Mononuclear cell (primary cell): ENCODE measurements at regions not wholly inside any gene's neighbourhood (a gene's known extent, or its start where the extent isn't known, plus 50 kb on each side); places are given as distances from the start of the nearest gene placed in this dataset.
"Not testable (repeated sequence)": the region's sequence is repeated elsewhere in the genome, so short reads cannot be mapped to it uniquely, and the experiment has no call there.

Experiments
- H3K27me3 ChIP-seq: 2 replicates; pipeline ENCODE4 v1.6.0; 2011; ENCODE audit warnings: low read length, control low read depth; ENCODE audit not compliant: insufficient read depth
- H3K4me1 ChIP-seq: 2 replicates; pipeline ENCODE4 v1.5.1; 2011; ENCODE audit warnings: mild to moderate bottlenecking, low read length, control low read depth; ENCODE audit not compliant: insufficient read depth
- H3K4me3 ChIP-seq: 2 replicates; pipeline ENCODE4 v1.5.1; 2011; ENCODE audit warnings: mild to moderate bottlenecking, low read length, moderate library complexity
- H3K9me3 ChIP-seq: 2 replicates; pipeline ENCODE4 v1.5.1; 2011; ENCODE audit warnings: low read depth, mild to moderate bottlenecking, control low read depth, low read length

GRCh38 chr16:72590151-72590937 is 418.4 kb upstream of the PMFBP1 start:
- no peaks in the 10 kb centered on the region for H3K4me1 ChIP-seq
- no peaks in the 10 kb centered on the region for H3K27me3 ChIP-seq
- H3K9me3 ChIP-seq = no peaks in the 10 kb centered on the region
- no peak overlapping the region for H3K4me3 ChIP-seq

- Histone ChIP-seq H3K27me3 (no peaks in the 10 kb centered on the region), H3K4me3 (no peak overlapping the region), H3K9me3 (no peaks in the 10 kb centered on the region), H3K4me1 (no peaks in the 10 kb centered on the region)
Measured at GRCh38 chr16:72588551-72588950, 416.6 kb upstream of the PMFBP1 start.

- H3K27me3 ChIP-seq, H3K4me3 ChIP-seq: not testable (repeated sequence)
Measured at GRCh38 chr16:72578061-72578460, 406.1 kb upstream of the PMFBP1 start.

GRCh38 chr16:72576189-72576588 is 404.2 kb upstream of the PMFBP1 start:
- no peaks in the 10 kb centered on the region for H3K27me3 ChIP-seq
- no peak overlapping the region for H3K4me3 ChIP-seq

More at GRCh38 chr16:72578061-72578460, 406.1 kb upstream of the PMFBP1 start:
- H3K9me3 ChIP-seq, H3K4me1 ChIP-seq: not testable (repeated sequence)

GRCh38 chr16:72569677-72570076 is 397.7 kb upstream of the PMFBP1 start:
- Histone ChIP-seq H3K4me1 (no peaks in the 10 kb centered on the region), H3K9me3 (no peaks in the 10 kb centered on the region), H3K27me3 (no peaks in the 10 kb centered on the region), H3K4me3 (no peak overlapping the region)

More at GRCh38 chr16:72576189-72576588, 404.2 kb upstream of the PMFBP1 start:
- no peaks in the 10 kb centered on the region for H3K9me3 ChIP-seq
- H3K4me1 ChIP-seq = no peaks in the 10 kb centered on the region

- Histone ChIP-seq H3K27me3 (no peaks in the 10 kb centered on the region), H3K4me1 (no peaks in the 10 kb centered on the region), H3K9me3 (no peaks in the 10 kb centered on the region), H3K4me3 (no peak overlapping the region)
Measured at GRCh38 chr16:72568502-72568901, 396.5 kb upstream of the PMFBP1 start.

- Histone ChIP-seq H3K9me3 (no peaks in the 10 kb centered on the region), H3K27me3 (no peaks in the 10 kb centered on the region), H3K4me1 (no peaks in the 10 kb centered on the region), H3K4me3 (no peak overlapping the region)
Measured at GRCh38 chr16:72566174-72566573, 394.2 kb upstream of the PMFBP1 start.

GRCh38 chr16:72565106-72565505 is 393.2 kb upstream of the PMFBP1 start:
- no peaks in the 10 kb centered on the region for H3K4me1 ChIP-seq
- H3K4me3 ChIP-seq = no peak overlapping the region
- H3K9me3 ChIP-seq = no peaks in the 10 kb centered on the region
- no peaks in the 10 kb centered on the region for H3K27me3 ChIP-seq

- Histone ChIP-seq H3K4me3 (no peak overlapping the region), H3K27me3 (no peaks in the 10 kb centered on the region), H3K9me3 (no peaks in the 10 kb centered on the region), H3K4me1 (no peaks in the 10 kb centered on the region)
Measured at GRCh38 chr16:72560617-72561016, 388.7 kb upstream of the PMFBP1 start.

GRCh38 chr16:72558501-72558900 is 386.5 kb upstream of the PMFBP1 start:
- Histone ChIP-seq H3K4me1 (no peaks in the 10 kb centered on the region), H3K9me3 (no peaks in the 10 kb centered on the region), H3K4me3 (no peak overlapping the region), H3K27me3 (no peaks in the 10 kb centered on the region)

- no peaks in the 10 kb centered on the region for H3K9me3 ChIP-seq
- no peak overlapping the region for H3K4me3 ChIP-seq
- H3K4me1 ChIP-seq = no peaks in the 10 kb centered on the region
- H3K27me3 ChIP-seq = no peaks in the 10 kb centered on the region
Measured at GRCh38 chr16:72554935-72555334, 383.0 kb upstream of the PMFBP1 start.

GRCh38 chr16:72552654-72553053 is 380.7 kb upstream of the PMFBP1 start:
- Histone ChIP-seq H3K4me3 (no peak overlapping the region), H3K9me3 (no peaks in the 10 kb centered on the region), H3K27me3 (no peaks in the 10 kb centered on the region), H3K4me1 (no peaks in the 10 kb centered on the region)

GRCh38 chr16:72551649-72552048 is 379.7 kb upstream of the PMFBP1 start:
- no peaks in the 10 kb centered on the region for H3K4me1 ChIP-seq
- H3K4me3 ChIP-seq = no peak overlapping the region
- no peaks in the 10 kb centered on the region for H3K27me3 ChIP-seq
- H3K9me3 ChIP-seq = no peaks in the 10 kb centered on the region

GRCh38 chr16:72549878-72550277 is 377.9 kb upstream of the PMFBP1 start:
- H3K4me1 ChIP-seq = no peaks in the 10 kb centered on the region
- no peaks in the 10 kb centered on the region for H3K27me3 ChIP-seq
- no peak overlapping the region for H3K4me3 ChIP-seq
- H3K9me3 ChIP-seq = no peaks in the 10 kb centered on the region

GRCh38 chr16:72542102-72542501 is 370.1 kb upstream of the PMFBP1 start:
- Histone ChIP-seq H3K4me3 (no peak overlapping the region), H3K4me1 (no peaks in the 10 kb centered on the region), H3K27me3 (no peaks in the 10 kb centered on the region), H3K9me3 (no peaks in the 10 kb centered on the region)

- Histone ChIP-seq H3K4me3 (no peak overlapping the region), H3K4me1 (no peaks in the 10 kb centered on the region), H3K27me3 (no peaks in the 10 kb centered on the region), H3K9me3 (no peaks in the 10 kb centered on the region)
Measured at GRCh38 chr16:72537664-72538063, 365.7 kb upstream of the PMFBP1 start.
